Adipocyte (in vitro differentiated cells): ENCODE measurements at regions not wholly inside any gene's neighbourhood (a gene's known extent, or its start where the extent isn't known, plus 50 kb on each side); places are given as distances from the start of the nearest gene placed in this dataset.

Experiments used
- DNase-seq: peaks from one replicate; pipeline ENCODE4 v3.0.0-alpha.2; 2015; ENCODE audit warnings: low read depth
- H3K27me3 ChIP-seq: replicated peaks from 2 replicates; pipeline ENCODE4 v1.7.0; 2013; ENCODE audit warnings: mild to moderate bottlenecking, low read length, moderate library complexity; ENCODE audit not compliant: control insufficient read depth, insufficient read depth
- H3K36me3 ChIP-seq: 2 replicates; pipeline ENCODE4 v1.7.0; 2013; ENCODE audit warnings: low read length, mild to moderate bottlenecking, moderate library complexity; ENCODE audit not compliant: control insufficient read depth, insufficient read depth, severe bottlenecking
- H3K4me1 ChIP-seq: 2 replicates; pipeline ENCODE4 v1.7.0; 2013; ENCODE audit warnings: mild to moderate bottlenecking, low read length, moderate library complexity; ENCODE audit not compliant: control insufficient read depth, insufficient read depth
- H3K4me3 ChIP-seq: 2 replicates; pipeline ENCODE4 v1.7.0; 2013; ENCODE audit warnings: mild to moderate bottlenecking, low read length, moderate library complexity
- H3K9ac ChIP-seq: 2 replicates; pipeline ENCODE4 v1.7.0; 2013; ENCODE audit warnings: mild to moderate bottlenecking, low read length, moderate library complexity
- H3K9me3 ChIP-seq: 2 replicates; pipeline ENCODE4 v1.7.0; 2013; ENCODE audit warnings: mild to moderate bottlenecking, low read length, moderate library complexity; ENCODE audit not compliant: control insufficient read depth

GRCh38 chr12:124168016-124168786, 126.7 kb upstream of the RFLNA start:
- Histone ChIP-seq H3K36me3 (no peaks in the 10 kb centered on the region), H3K4me1 (no peaks in the 10 kb centered on the region), H3K9ac (no peak overlapping the region), H3K9me3 (peaks cover 3% of the 10 kb centered on the region), H3K4me3 (no peak overlapping the region), H3K27me3 (no peaks in the 10 kb centered on the region)
- DNase-seq, result peak; percentile 1

GRCh38 chr12:124169577-124170284, 125.2 kb upstream of the RFLNA start:
- Histone ChIP-seq H3K4me1 (peaks cover 7% of the 10 kb centered on the region), H3K36me3 (no peaks in the 10 kb centered on the region), H3K9ac (no peak overlapping the region), H3K9me3 (peaks cover 3% of the 10 kb centered on the region), H3K27me3 (no peaks in the 10 kb centered on the region), H3K4me3 (no peak overlapping the region)
- no peak for DNase-seq

- DNase-seq, result no peak
- Histone ChIP-seq H3K4me3 (no peak overlapping the region), H3K4me1 (peaks cover 9% of the 10 kb centered on the region), H3K9me3 (no peaks in the 10 kb centered on the region), H3K36me3 (no peaks in the 10 kb centered on the region), H3K9ac (no peak overlapping the region), H3K27me3 (no peaks in the 10 kb centered on the region)
Measured at GRCh38 chr12:124170760-124171159, 124.1 kb upstream of the RFLNA start.

- no peak for DNase-seq
Measured at GRCh38 chr12:124171231-124171979, 123.5 kb upstream of the RFLNA start.

GRCh38 chr12:124172636-124173035, 122.3 kb upstream of the RFLNA start:
- H3K4me1 ChIP-seq, result peaks cover 9% of the 10 kb centered on the region
- no peak overlapping the region for H3K4me3 ChIP-seq
- peak; percentile 50 for DNase-seq
- no peak overlapping the region for H3K9ac ChIP-seq
- H3K27me3 ChIP-seq, result peaks cover 7% of the 10 kb centered on the region
- H3K36me3 ChIP-seq, result no peaks in the 10 kb centered on the region
- no peaks in the 10 kb centered on the region for H3K9me3 ChIP-seq

More at GRCh38 chr12:124171231-124171979, 123.5 kb upstream of the RFLNA start:
- H3K4me1 ChIP-seq, result peaks cover 9% of the 10 kb centered on the region
- no peaks in the 10 kb centered on the region for H3K9me3 ChIP-seq
- H3K4me3 ChIP-seq, result no peak overlapping the region
- no peaks in the 10 kb centered on the region for H3K27me3 ChIP-seq
- no peaks in the 10 kb centered on the region for H3K36me3 ChIP-seq
- no peak overlapping the region for H3K9ac ChIP-seq

GRCh38 chr12:124173692-124174091, 121.2 kb upstream of the RFLNA start:
- Histone ChIP-seq H3K4me1 (peaks cover 9% of the 10 kb centered on the region), H3K27me3 (peaks cover 9% of the 10 kb centered on the region), H3K9ac (no peak overlapping the region), H3K9me3 (no peaks in the 10 kb centered on the region), H3K4me3 (no peak overlapping the region), H3K36me3 (no peaks in the 10 kb centered on the region)
- no peak for DNase-seq

GRCh38 chr12:124174451-124175348, 120.2 kb upstream of the RFLNA start:
- peak; percentile 72 for DNase-seq

GRCh38 chr12:124175704-124176103, 119.2 kb upstream of the RFLNA start:
- Histone ChIP-seq H3K4me1 (peaks cover 9% of the 10 kb centered on the region), H3K9me3 (no peaks in the 10 kb centered on the region), H3K36me3 (no peaks in the 10 kb centered on the region), H3K9ac (no peak overlapping the region), H3K4me3 (no peak overlapping the region), H3K27me3 (peaks cover 9% of the 10 kb centered on the region)
- no peak for DNase-seq

More at GRCh38 chr12:124174451-124175348, 120.2 kb upstream of the RFLNA start:
- Histone ChIP-seq H3K27me3 (peaks cover 9% of the 10 kb centered on the region), H3K36me3 (no peaks in the 10 kb centered on the region), H3K9me3 (no peaks in the 10 kb centered on the region), H3K9ac (no peak overlapping the region), H3K4me1 (peaks cover 9% of the 10 kb centered on the region), H3K4me3 (no peak overlapping the region)

- Histone ChIP-seq H3K27me3 (peaks cover 11% of the 10 kb centered on the region), H3K9me3 (no peaks in the 10 kb centered on the region), H3K4me1 (peaks cover 9% of the 10 kb centered on the region), H3K9ac (no peak overlapping the region), H3K36me3 (no peaks in the 10 kb centered on the region), H3K4me3 (no peak overlapping the region)
- DNase-seq, result no peak
Measured at GRCh38 chr12:124177276-124177950, 117.5 kb upstream of the RFLNA start.

GRCh38 chr12:124177951-124178316, 117.0 kb upstream of the RFLNA start:
- Histone ChIP-seq H3K36me3 (no peaks in the 10 kb centered on the region), H3K4me1 (peaks cover 9% of the 10 kb centered on the region), H3K27me3 (peaks cover 13% of the 10 kb centered on the region), H3K9ac (no peak overlapping the region), H3K9me3 (no peaks in the 10 kb centered on the region), H3K4me3 (no peak overlapping the region)
- no peak for DNase-seq
